ENCODE measurements at regions not wholly inside any gene's neighbourhood (a gene's known extent, or its start where the extent isn't known, plus 50 kb on each side); places are given as distances from the start of the nearest gene placed in this dataset.
"Not testable (repeated sequence)": the region's sequence is repeated elsewhere in the genome, so short reads cannot be mapped to it uniquely, and the experiment has no call there.

DNA sequence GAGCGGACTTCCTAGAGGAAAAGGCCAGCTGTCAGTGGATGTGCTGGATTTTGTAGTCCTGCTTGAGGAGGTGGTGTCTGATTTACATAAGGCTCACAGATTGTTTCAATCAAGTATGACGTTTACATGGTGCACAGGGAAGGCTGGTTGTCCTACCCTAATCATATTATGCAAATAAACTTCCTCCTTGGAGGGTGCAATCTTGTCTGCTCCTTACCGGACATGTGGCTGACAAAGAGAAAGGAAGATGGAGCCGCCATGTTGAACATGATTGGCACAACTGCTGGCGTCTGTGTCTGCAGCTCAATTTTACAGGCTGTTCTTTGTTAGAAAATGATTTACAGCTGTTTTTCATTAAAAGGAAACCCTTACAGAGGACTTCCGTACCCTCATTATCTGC lies 1656.1 kb downstream of the KCNT2 start:
- no peak for DNase-seq (ENCODE audit: low spot score)
- intact Hi-C loops (cut with DNase I), result no loop called here

DNA sequence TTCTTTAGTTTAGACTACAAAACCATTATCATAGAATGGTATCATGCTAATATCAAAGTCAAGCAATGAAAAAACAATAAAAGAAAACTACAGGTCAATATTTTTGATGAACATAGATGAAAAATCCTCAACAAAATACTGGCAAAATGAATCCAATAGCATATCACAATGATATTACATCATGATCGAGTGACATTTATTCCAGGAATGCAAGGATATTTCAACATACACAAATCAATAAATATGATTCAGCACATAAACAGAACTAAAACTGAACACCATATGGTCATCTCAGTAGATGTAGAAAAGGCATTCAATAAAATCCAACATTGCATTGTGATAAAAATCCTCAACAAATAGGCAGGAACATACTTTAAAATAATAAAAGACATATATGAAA lies 1657.7 kb downstream of the KCNT2 start:
- no peak for DNase-seq (ENCODE audit: low spot score)
- intact Hi-C loops (cut with DNase I), result no loop called here

GRCh38 chr1:194940336-194941030 lies 1667.8 kb downstream of the KCNT2 start:
- intact Hi-C loops (cut with DNase I), result no loop called here
- no peak for DNase-seq (ENCODE audit: low spot score)

DNA sequence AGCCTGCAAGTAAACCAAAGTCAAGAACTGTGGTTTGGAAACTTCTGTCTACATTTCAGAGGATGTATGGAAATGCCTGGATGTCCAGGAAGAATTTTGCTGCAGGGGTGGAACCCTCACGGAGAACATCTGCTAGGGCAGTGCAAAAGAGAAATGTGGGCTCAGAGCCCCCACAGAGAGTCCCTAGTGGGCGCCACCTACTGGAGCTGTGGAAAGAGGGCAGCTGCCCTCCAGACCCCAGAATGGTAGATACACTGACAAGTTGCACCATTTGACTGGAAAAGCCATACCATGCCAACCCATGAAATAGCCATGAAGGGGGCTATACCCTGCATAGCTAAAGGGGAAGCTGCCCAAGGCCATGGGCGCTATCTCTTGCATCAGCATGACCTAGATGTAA lies 1672.4 kb downstream of the KCNT2 start:
- intact Hi-C loops (cut with DNase I), result no loop called here
- no peak for DNase-seq (ENCODE audit: low spot score)

DNA sequence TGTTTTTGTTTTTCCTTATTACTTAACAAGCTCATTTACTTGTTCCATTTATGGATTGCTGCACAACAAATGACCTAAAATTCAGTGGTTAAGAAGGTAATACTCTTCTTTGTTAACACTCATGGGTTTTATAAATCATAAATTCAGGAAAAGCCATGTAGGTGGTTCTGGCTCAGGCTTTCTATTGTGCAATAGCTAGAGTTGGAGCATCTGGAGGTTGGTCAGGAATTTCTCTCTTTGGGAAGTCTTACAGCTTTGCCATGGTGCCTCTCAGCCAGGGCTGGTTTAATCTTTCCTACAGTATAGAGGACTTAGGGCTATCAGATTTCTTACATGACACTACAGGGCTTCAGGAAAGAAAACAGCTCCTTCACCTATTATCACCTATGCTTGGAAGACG lies 1677.1 kb downstream of the KCNT2 start:
- intact Hi-C loops (cut with DNase I), result no loop called here
- DNase-seq (ENCODE audit: low spot score), result no peak

GRCh38 chr1:194930132-194930531 lies 1678.1 kb downstream of the KCNT2 start:
- DNase-seq (ENCODE audit: low spot score), result no peak
- intact Hi-C loops (cut with DNase I), result no loop called here

DNA sequence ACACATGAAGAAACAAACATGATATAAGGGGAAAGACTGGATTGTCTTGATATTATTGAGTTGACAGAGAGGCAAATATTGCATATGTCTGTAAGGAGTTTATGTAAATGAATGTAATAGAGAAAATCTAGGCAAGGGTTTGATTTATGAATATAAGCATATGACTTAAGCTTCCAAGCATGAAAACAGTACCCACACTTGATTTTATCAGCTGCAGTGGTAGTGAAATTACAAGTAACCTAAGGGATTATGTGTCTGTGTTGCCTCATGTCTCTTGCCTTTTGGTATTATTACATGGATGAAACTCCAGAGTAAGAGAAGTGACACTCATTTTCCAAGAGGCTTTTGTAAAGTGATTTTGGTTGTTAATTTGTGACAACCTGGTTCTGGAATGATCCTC lies 1678.9 kb downstream of the KCNT2 start:
- no peak for DNase-seq (ENCODE audit: low spot score)
- intact Hi-C loops (cut with DNase I), result no loop called here

GRCh38 chr1:194919146-194919545 lies 1689.1 kb downstream of the KCNT2 start:
- intact Hi-C loops (cut with DNase I), result no loop called here
- DNase-seq (ENCODE audit: low spot score), result no peak

GRCh38 chr1:194917769-194918168 lies 1690.5 kb downstream of the KCNT2 start:
- intact Hi-C loops (cut with DNase I), result no loop called here

DNA sequence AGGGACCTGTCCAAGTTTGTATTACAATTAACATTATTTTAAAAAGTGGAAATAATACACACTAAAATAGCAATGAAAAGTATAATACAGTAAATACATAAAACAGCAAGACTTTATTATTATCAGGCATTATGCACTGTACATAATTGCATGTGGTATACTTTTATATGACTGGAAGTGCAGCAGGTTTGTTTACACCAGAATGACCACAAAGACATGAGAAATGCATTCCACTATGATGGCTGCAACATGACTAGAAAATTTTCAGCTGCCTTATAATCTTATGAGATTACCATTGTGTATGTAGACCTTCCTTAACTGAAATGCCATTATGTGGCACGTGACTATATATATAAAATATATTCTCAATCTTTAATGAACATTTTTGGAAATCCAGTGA lies 1699.6 kb downstream of the KCNT2 start:
- no peak for DNase-seq (ENCODE audit: low spot score)
- intact Hi-C loops (cut with DNase I), result no loop called here

More at GRCh38 chr1:194917769-194918168, 1690.5 kb downstream of the KCNT2 start:
- DNase-seq (ENCODE audit: low spot score), result no peak

GRCh38 chr1:194903524-194903923 lies 1704.7 kb downstream of the KCNT2 start:
- DNase-seq (ENCODE audit: low spot score), result no peak
- intact Hi-C loops (cut with DNase I), result no loop called here

- DNase-seq (ENCODE audit: low spot score), result peak; percentile 45
- intact Hi-C loops (cut with DNase I), result no loop called here
Observed at GRCh38 chr1:194889310-194889709, 1702.9 kb upstream of the B3GALT2 start.

DNA sequence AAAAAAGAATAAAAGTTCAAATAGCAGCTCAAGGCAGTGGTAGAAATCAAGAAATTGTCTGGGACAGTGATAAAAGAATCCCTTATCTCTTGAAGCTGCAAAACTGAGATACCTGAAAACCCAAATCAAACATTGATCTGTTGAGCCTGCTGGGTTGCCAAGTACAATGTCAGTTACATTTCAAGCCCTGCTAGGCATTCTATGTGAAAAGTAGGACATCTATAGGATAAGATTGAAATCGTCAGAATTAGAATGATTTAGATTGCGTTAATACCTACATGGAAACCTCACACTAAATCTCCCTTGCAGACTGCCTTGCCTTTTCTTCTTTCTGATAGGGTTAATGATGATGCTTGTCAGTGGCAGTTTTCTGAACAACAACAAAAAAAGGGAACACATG lies 1684.4 kb upstream of the B3GALT2 start:
- intact Hi-C loops (cut with DNase I), result no loop called here
- no peak for DNase-seq (ENCODE audit: low spot score)

DNA sequence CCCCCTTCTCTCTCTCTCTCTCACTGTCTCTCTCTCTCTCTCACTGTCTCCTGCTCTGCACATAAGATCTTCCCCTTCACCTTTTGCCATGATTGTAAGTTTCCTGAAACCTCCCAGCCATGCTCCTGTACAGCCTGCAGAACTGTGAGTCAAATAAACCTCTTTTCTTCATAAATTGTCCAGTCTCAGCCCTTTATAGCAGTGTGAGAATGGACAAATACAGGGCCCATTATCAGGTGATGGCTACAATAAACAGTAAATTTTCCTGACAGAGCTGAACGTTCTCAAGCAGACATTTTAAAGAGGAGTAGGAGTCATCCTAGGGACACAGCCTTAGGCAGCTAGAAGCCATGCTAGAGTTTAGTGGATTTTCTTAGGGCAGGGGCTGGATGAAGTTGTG lies 1679.7 kb upstream of the B3GALT2 start:
- no peak for DNase-seq (ENCODE audit: low spot score)
- intact Hi-C loops (cut with DNase I), result no loop called here

DNA sequence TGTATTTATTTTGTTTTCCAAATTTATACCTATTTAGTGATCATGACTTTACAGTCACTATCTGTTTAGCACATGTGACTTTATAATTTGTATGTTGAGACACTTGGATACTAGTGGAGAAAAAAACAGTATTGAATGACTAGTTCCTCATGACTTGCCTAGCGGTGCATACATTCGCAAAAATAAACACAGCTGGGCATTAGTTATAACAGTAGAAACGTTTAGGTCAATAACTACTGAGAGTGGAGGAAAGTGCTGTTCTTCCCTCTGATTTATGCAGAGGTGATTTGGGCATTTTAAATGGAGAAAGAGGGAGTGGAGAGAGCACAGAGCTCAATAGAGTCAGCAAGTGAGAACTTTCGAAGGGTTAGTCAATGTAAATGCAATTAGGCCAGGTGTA lies 1679.0 kb upstream of the B3GALT2 start:
- intact Hi-C loops (cut with DNase I), result no loop called here
- no peak for DNase-seq (ENCODE audit: low spot score)

GRCh38 chr1:194862129-194862528 lies 1675.7 kb upstream of the B3GALT2 start:
- intact Hi-C loops (cut with DNase I), result no loop called here
- no peak for DNase-seq (ENCODE audit: low spot score)

GRCh38 chr1:194860248-194861201 lies 1674.1 kb upstream of the B3GALT2 start:
- intact Hi-C loops (cut with DNase I), result no loop called here
- DNase-seq (ENCODE audit: low spot score), result no peak

- DNase-seq (ENCODE audit: low spot score), result not testable (repeated sequence)
Observed at GRCh38 chr1:194859481-194860154, 1673.2 kb upstream of the B3GALT2 start.

GRCh38 chr1:194858811-194859480 lies 1672.5 kb upstream of the B3GALT2 start:
- intact Hi-C loops (cut with DNase I); DNase-seq (ENCODE audit: low spot score): not testable (repeated sequence)

More at GRCh38 chr1:194859481-194860154, 1673.2 kb upstream of the B3GALT2 start:
- intact Hi-C loops (cut with DNase I), result not testable (repeated sequence)

GRCh38 chr1:194857413-194857812 lies 1671.0 kb upstream of the B3GALT2 start:
- intact Hi-C loops (cut with DNase I), result no loop called here
- DNase-seq (ENCODE audit: low spot score), result no peak

All from posterior vena cava (tissue), 2 donors.